NCI-H82 (cell line): ENCODE measurements at regions not wholly inside any gene's neighbourhood (a gene's known extent, or its start where the extent isn't known, plus 50 kb on each side); places are given as distances from the start of the nearest gene placed in this dataset.

Experiments
- DNase-seq: peaks from one replicate; lab custom pipeline; 2025; lab: John Stamatoyannopoulos, UW

- no peak for DNase-seq
Observed at GRCh38 chr7:114856625-114857024, 65.3 kb upstream of the MDFIC start.

- no peak for DNase-seq
Observed at GRCh38 chr7:114857605-114858004, 64.3 kb upstream of the MDFIC start.

- DNase-seq, result no peak
Observed at GRCh38 chr7:114859477-114859876, 62.4 kb upstream of the MDFIC start.

GRCh38 chr7:114860206-114860605 lies 61.7 kb upstream of the MDFIC start:
- no peak for DNase-seq

- DNase-seq, result no peak
Observed at GRCh38 chr7:114862406-114862805, 59.5 kb upstream of the MDFIC start.

- no peak for DNase-seq
Observed at GRCh38 chr7:114864278-114864677, 57.6 kb upstream of the MDFIC start.

GRCh38 chr7:114865564-114865963 lies 56.3 kb upstream of the MDFIC start:
- DNase-seq, result peak; percentile 49
